ENCODE measurements at regions not wholly inside any gene's neighbourhood (a gene's known extent, or its start where the extent isn't known, plus 50 kb on each side); places are given as distances from the start of the nearest gene placed in this dataset.

DNA sequence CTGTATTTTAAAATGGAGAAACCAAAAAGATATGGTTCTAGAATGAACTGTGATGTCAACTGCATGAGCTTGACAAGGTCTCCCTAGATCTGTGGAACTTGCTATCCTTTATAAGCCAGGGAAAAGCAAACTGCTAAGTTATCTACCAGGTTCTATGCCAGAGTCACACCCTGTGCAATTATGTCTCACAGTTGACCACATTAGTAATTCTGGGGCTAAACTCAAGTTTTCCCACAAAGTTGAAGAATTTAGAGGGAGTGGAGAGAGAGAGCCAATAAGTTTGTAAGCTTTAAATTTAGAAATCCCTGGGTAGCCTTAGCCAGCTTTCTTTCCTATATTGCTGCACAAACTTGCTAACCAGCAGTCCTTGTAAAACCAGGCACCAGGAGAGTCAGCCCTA is 407.0 kb upstream of the SASH1 start:
- TF ChIP-seq CTCF (conservative IDR thresholded peaks at IDR 0.05; ENCODE audit: low read depth, low read length): no peak
- TF ChIP-seq POLR2A (IDR thresholded peaks at IDR 0.05; ENCODE audit: low read depth, low read length): no peak
- no peak for TF ChIP-seq FOS (IDR thresholded peaks at IDR 0.05; ENCODE audit: low read depth, low read length)
- TF ChIP-seq RFX5 (IDR thresholded peaks at IDR 0.05; ENCODE audit: low read depth, low read length): no peak

Measured in IMR-90 (cell line).